BLaER1 (cell line): ENCODE measurements at regions not wholly inside any gene's neighbourhood (a gene's known extent, or its start where the extent isn't known, plus 50 kb on each side); places are given as distances from the start of the nearest gene placed in this dataset.
"Not testable (repeated sequence)": the region's sequence is repeated elsewhere in the genome, so short reads cannot be mapped to it uniquely, and the experiment has no call there.

Source experiments
- H3K27ac ChIP-seq: shearing (Covaris generic); formaldehyde crosslinking; 2 replicates; pipeline ENCODE4 v1.8.1; 2022
- H3K27me3 ChIP-seq: shearing (Covaris generic); formaldehyde crosslinking; 2 replicates; pipeline ENCODE4 v1.8.1; 2022
- H3K36me3 ChIP-seq: shearing (Covaris generic); formaldehyde crosslinking; 2 replicates; pipeline ENCODE4 v1.8.1; 2022
- H3K4me1 ChIP-seq: shearing (Covaris generic); formaldehyde crosslinking; 2 replicates; pipeline ENCODE4 v1.8.1; 2022
- H3K4me2 ChIP-seq: shearing (Covaris generic); formaldehyde crosslinking; 2 replicates; pipeline ENCODE4 v1.8.1; 2022
- H3K4me3 ChIP-seq: shearing (Covaris generic); formaldehyde crosslinking; 2 replicates; pipeline ENCODE4 v1.8.1; 2022
- H3K9ac ChIP-seq: shearing (Covaris generic); formaldehyde crosslinking; 2 replicates; pipeline ENCODE4 v1.8.1; 2022
- H3K9me3 ChIP-seq: shearing (Covaris generic); formaldehyde crosslinking; 2 replicates; pipeline ENCODE4 v1.8.1; 2022
- H4K20me1 ChIP-seq: shearing (Covaris generic); formaldehyde crosslinking; 2 replicates; pipeline ENCODE4 v1.8.1; 2022
- Cebpa-rat ChIP-seq: shearing (Covaris generic); IDR thresholded peaks from 2 replicates; pipeline ENCODE4 v1.8.1; 2022

DNA sequence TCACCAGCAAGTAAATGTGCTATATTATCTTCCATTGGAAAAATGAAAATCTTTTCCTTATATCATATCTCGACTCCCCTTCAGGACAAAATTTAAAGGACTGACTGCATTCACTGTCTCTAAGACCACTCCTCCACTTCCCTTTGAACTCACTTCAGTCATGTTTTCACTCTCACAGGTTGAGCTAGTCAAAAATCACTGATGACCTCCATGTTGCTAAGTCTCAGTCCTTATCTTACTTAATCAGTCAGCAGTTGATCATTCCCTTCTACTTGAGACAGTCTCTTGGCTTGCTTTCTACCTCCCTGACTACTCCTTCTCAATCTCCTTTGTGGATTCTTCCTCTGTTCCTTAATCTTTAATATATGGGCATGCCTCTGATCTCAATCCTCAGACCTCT lies 117.0 kb upstream of the LSM6 start:
- Histone ChIP-seq H3K4me2 (no peak overlapping the region), H3K9me3 (no peaks in the 10 kb centered on the region), H3K27me3 (no peaks in the 10 kb centered on the region), H3K4me3 (no peak overlapping the region), H3K27ac (no peak overlapping the region), H3K4me1 (peaks cover 25% of the 10 kb centered on the region), H3K9ac (no peak overlapping the region), H4K20me1 (no peaks in the 10 kb centered on the region), H3K36me3 (no peaks in the 10 kb centered on the region)
- TF ChIP-seq Cebpa-rat = no peak

DNA sequence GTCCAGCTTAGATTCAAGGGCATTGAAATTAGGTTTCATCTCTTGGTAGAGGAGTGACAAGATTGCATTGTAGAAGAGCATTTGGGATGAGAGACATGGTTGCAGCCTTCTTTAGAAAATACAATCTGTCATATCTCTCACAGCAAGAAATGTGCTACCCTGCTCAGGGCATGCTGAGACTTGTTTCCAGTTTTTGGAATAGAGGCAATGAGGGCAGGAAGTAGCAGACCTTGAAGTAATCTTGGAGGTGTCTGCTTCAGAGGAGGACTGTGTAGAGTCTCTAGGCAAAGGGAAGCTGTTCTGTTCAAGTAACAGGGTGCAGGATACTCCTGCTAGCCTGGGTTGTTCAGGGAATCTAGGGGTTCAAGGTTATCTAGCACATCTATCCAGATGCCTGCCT lies 116.1 kb upstream of the ZNF827 start:
- peaks cover 4% of the 10 kb centered on the region for H3K4me1 ChIP-seq
- no peak overlapping the region for H3K9ac ChIP-seq
- no peaks in the 10 kb centered on the region for H3K27me3 ChIP-seq
- TF ChIP-seq Cebpa-rat = no peak
- no peaks in the 10 kb centered on the region for H3K36me3 ChIP-seq
- no peak overlapping the region for H3K27ac ChIP-seq
- no peak overlapping the region for H3K4me2 ChIP-seq
- no peak overlapping the region for H3K4me3 ChIP-seq
- no peaks in the 10 kb centered on the region for H3K9me3 ChIP-seq
- H4K20me1 ChIP-seq = no peaks in the 10 kb centered on the region

DNA sequence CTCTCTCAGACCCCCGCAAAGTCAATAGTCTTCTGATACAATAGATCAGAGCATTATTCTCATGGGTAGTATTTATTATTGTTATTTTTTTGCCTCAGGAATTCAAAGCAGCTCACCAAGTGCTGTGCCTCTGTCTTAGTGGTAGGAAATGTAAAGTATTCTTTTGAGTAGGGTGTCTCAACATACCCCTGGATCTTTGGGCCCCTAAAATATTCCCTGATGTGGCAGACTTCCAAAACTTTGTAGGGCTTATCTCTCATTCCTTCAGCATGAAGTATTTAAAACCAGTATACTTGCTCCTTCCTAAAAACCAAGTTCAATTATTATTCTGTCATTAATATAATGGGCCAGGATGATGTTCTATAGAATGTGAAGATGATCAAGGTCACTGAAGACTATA lies 115.3 kb upstream of the ZNF827 start:
- H3K27ac ChIP-seq = no peak overlapping the region
- H3K36me3 ChIP-seq = no peaks in the 10 kb centered on the region
- no peak overlapping the region for H3K4me2 ChIP-seq
- no peaks in the 10 kb centered on the region for H3K4me1 ChIP-seq
- H3K9ac ChIP-seq = no peak overlapping the region
- H3K4me3 ChIP-seq = no peak overlapping the region
- H3K9me3 ChIP-seq = no peaks in the 10 kb centered on the region
- H3K27me3 ChIP-seq = no peaks in the 10 kb centered on the region
- TF ChIP-seq Cebpa-rat = no peak
- no peaks in the 10 kb centered on the region for H4K20me1 ChIP-seq

DNA sequence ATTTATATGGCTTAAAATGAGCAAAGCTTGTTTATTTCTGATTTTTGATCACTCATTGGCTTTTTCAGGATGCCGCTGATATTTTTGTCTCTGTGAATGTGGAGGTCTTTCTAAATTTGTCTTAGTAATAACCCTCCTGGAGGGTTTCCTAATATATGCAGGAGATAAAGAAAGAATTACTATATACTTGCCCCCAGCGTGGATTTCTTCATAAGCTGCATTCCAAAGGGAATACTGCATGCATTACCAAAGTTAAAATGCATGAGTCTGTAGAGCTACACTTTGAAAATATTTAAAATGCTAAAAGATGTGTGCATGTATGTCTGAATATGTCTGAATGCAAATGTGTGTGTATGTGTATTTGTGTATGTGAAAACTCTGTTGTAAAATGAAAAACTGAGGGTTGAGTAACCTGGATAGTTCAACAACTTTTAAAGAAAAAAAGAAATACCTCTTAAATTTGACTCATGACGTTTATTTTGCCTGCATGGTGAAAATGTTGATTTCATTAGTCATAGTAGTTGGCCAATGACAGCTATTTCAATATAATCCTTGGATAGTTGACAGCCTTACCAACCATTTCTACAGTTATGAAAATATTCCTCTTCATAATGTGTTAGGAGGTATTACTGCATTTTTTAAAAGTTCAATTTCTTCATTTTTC lies 113.2 kb upstream of the ZNF827 start:
- peaks cover 12% of the 10 kb centered on the region for H3K9me3 ChIP-seq
- H3K9ac ChIP-seq = no peak overlapping the region
- no peaks in the 10 kb centered on the region for H3K36me3 ChIP-seq
- no peaks in the 10 kb centered on the region for H4K20me1 ChIP-seq
- no peak overlapping the region for H3K4me3 ChIP-seq
- no peak overlapping the region for H3K27ac ChIP-seq
- no peak for TF ChIP-seq Cebpa-rat
- H3K4me2 ChIP-seq = no peak overlapping the region
- H3K4me1 ChIP-seq = no peaks in the 10 kb centered on the region
- no peaks in the 10 kb centered on the region for H3K27me3 ChIP-seq

DNA sequence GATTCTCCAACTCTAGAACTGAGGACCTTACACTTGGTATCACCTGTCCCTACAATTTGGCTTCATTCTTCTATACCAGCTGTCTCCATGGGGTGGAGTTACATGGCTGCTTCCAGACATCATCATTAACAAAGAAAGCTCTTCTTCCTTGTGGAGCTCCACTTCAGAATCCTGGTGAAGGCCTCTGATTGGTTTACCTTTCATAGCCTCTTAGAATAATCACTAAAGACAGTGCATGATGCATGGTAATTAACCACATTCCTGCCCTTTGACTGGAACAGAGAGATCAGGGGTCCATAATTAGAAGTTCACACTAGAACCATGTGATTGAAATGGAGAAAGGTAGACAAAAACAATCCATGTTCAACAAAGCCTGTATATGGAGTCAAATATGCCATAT lies 112.6 kb upstream of the ZNF827 start:
- Histone ChIP-seq H3K4me1 (no peaks in the 10 kb centered on the region), H4K20me1 (no peaks in the 10 kb centered on the region), H3K27me3 (no peaks in the 10 kb centered on the region), H3K4me2 (no peak overlapping the region), H3K9me3 (peaks cover 12% of the 10 kb centered on the region), H3K36me3 (no peaks in the 10 kb centered on the region), H3K9ac (no peak overlapping the region), H3K27ac (no peak overlapping the region), H3K4me3 (no peak overlapping the region)
- no peak for TF ChIP-seq Cebpa-rat

DNA sequence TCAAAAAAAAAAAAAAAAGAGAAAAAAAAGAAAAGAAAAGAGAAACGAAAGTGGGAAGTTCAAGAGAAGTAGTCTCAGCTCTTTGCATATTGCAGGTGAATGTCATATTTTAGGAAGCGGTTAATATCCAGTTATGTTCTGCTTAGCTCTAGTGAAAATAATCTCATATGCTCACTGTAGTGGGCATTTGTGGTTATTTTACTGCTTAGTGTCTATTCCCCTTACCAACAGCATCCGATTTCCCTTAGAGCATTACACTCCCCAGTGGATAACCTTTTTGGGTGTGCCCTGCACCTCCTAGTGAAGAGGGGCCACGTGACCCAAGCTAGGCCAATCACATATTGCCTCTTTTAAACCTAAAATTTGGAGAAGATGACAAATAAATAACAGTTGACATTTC lies 111.2 kb upstream of the ZNF827 start:
- Histone ChIP-seq H3K4me1 (no peaks in the 10 kb centered on the region), H3K9ac (no peak overlapping the region), H3K27ac (no peak overlapping the region), H3K27me3 (no peaks in the 10 kb centered on the region), H3K9me3 (peaks cover 12% of the 10 kb centered on the region), H3K4me2 (no peak overlapping the region), H3K4me3 (no peak overlapping the region), H4K20me1 (no peaks in the 10 kb centered on the region), H3K36me3 (no peaks in the 10 kb centered on the region)
- TF ChIP-seq Cebpa-rat = no peak

DNA sequence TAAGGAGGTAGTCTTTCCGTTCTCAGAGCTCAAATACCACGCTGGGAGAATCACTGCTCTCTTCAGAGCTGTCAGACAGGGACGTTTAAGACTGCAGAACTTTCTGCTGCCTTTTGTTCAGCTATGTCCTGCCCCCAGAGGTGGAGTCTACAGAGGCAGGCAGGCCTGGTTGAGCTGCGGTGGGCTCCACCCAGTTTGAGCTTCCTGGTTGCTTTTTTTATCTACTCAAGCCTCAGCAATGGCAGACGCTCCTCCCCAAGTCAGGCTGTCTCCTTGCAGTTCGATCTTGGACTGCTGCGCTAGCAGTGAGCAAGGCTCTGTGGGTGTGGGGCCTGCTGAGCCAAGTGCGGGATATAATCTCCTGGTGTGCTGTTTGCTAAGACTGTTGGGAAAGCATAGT lies 109.1 kb upstream of the ZNF827 start:
- H3K4me3 ChIP-seq, H3K27me3 ChIP-seq, H3K9ac ChIP-seq, H3K36me3 ChIP-seq, H3K4me2 ChIP-seq, H4K20me1 ChIP-seq, H3K4me1 ChIP-seq, H3K27ac ChIP-seq: not testable (repeated sequence)
- peaks cover 19% of the 10 kb centered on the region for H3K9me3 ChIP-seq

DNA sequence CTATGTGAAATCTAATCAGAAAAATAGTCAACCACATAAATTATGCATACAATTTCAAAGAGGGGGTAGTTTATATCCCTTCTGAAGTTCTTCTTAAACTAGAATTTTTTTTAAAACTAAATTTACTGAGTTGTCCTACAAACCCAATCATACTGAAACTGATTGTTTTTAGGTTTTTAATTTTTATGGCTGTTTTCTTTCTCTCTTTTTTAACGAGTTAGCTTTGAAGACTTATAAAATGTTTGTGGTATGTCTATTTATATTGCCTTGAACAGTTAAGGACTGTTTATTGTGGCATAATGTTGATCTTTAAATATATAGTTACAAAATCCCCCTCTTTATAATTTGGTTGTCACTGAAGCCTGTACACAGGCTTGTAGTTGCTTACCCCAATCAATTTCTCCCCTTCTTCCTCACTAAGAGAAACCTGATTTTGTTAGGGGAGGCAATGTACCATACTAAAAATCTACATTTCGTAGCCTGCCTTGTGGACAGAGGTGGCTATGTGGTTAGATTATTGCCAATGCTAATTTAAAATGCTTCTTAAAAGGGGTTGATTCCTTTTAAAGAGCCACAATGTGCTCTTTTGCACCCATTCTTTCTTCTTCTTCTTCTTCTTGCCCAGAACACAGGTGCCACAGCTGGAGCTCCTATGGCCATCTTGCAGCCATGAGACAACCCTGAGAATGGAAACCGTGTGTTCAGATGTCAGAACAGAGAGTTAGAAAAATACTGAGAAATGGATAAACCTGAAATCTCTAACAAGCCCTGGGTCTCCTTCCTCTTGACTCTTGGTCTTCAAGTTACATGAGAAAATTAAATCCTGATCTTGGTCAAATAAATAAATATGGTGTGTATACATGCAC lies 102.7 kb upstream of the ZNF827 start:
- no peak overlapping the region for H3K4me3 ChIP-seq
- no peak for TF ChIP-seq Cebpa-rat
- H4K20me1 ChIP-seq = no peaks in the 10 kb centered on the region
- H3K4me2 ChIP-seq = no peak overlapping the region
- H3K27me3 ChIP-seq = no peaks in the 10 kb centered on the region
- H3K36me3 ChIP-seq = no peaks in the 10 kb centered on the region
- no peaks in the 10 kb centered on the region for H3K4me1 ChIP-seq
- no peak overlapping the region for H3K9ac ChIP-seq
- 0 out of 2 replicates have a peak, but pooled peaks cover 7% of the 10 kb centered on the region for H3K9me3 ChIP-seq
- H3K27ac ChIP-seq = no peak overlapping the region

DNA sequence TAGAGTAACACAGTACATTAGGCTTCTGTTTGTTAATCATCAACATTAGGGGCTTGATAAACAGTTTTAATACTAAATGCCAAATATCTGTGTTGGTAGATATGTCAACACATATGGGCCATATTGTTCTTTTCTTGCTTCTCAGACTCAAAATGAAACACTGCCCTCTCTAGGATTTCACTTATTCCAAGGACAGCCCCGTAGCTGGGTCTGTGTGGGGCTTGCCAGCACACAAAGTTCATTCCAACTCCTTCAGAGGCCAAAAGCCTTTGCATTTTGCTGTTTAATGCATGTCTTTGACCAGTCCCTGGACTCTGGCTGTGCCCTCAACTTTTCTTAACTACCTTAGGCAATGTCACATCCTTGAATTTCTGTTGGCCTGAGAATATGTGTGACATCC lies 102.0 kb upstream of the ZNF827 start:
- no peak for TF ChIP-seq Cebpa-rat
- Histone ChIP-seq H3K4me3 (no peak overlapping the region), H3K9me3 (0 out of 2 replicates have a peak, but pooled peaks cover 7% of the 10 kb centered on the region), H3K4me2 (no peak overlapping the region), H3K27ac (no peak overlapping the region), H3K36me3 (no peaks in the 10 kb centered on the region), H4K20me1 (no peaks in the 10 kb centered on the region), H3K27me3 (no peaks in the 10 kb centered on the region), H3K4me1 (no peaks in the 10 kb centered on the region), H3K9ac (no peak overlapping the region)

DNA sequence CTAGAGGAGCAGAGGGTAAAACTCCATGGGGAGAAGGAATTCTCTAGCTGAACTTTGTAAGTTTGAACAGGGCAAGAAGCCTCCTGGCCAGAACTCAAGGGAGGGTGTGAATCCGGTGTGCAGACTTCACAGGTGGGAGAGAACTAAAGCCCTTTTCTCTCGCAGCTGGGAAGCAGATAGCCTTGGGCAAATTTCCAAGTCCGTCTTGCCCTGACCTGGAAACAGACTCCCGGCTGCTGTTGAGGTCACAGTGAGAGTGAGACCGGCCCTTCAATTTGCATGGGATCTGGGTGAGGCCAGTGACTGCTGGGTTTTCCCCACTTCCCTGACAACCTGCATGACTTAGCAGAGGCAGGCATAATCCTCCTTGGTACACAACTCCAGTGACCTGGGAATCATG lies 94.5 kb upstream of the ZNF827 start:
- no peak overlapping the region for H3K4me3 ChIP-seq
- no peaks in the 10 kb centered on the region for H3K36me3 ChIP-seq
- H3K27me3 ChIP-seq = no peaks in the 10 kb centered on the region
- no peaks in the 10 kb centered on the region for H3K9me3 ChIP-seq
- no peaks in the 10 kb centered on the region for H4K20me1 ChIP-seq
- no peak overlapping the region for H3K9ac ChIP-seq
- TF ChIP-seq Cebpa-rat = no peak
- peak overlapping the region; percentile 40; the same call in 1 of the 2 replicates for H3K4me2 ChIP-seq
- peaks cover 16% of the 10 kb centered on the region for H3K4me1 ChIP-seq
- H3K27ac ChIP-seq = no peak overlapping the region
